HepG2 (cell line): ENCODE measurements at regions not wholly inside any gene's neighbourhood (a gene's known extent, or its start where the extent isn't known, plus 50 kb on each side); places are given as distances from the start of the nearest gene placed in this dataset.

ENCODE experiments used
- ATAC-seq: fragments of 200-7000 bp; cut with Tn5 transposase; 3 replicates; pipeline ENCODE4 v1.9.1; 2020; ENCODE audit warnings: mild to moderate bottlenecking, moderate library complexity
- BruUV-seq: library from RNA; stranded (reverse); fragments of 400-500 nt; replicated peaks from 2 replicates; lab custom pipeline; 2021; lab: Mats Ljungman, UMichigan
- CTCF ChIA-PET: fragments of 300-600 bp; formaldehyde crosslinking; extraction: SDS; loops from one replicate; lab custom pipeline; 2021; ENCODE audit warnings: low total read pairs, inconsistent platforms, low intra/inter-chr PET ratio; lab: Yijun Ruan, JAX
- POLR2A ChIA-PET: fragments of 350-600 bp; sonication (Branson Sonifier 250); formaldehyde crosslinking; loops from one replicate; lab custom pipeline; 2020; ENCODE audit warnings: antibody characterized with exemption, inconsistent platforms; lab: Yijun Ruan, JAX
- DNase-seq: peaks from one replicate; pipeline ENCODE4 v3.0.0-alpha.2; 2015; ENCODE audit warnings: low spot score
- FAIRE-seq: peaks from 3 replicates; lab custom pipeline; 2011; peaks lifted over from hg19 to GRCh38; lab: Jason Lieb, UNC
- H2AFZ ChIP-seq: one replicate; pipeline ENCODE4 v1.6.1; 2011; ENCODE audit warnings: low read length, inconsistent platforms
- H3K27ac ChIP-seq: fragments of 300-600 bp; 3 replicates; pipeline ENCODE4 v1.8.0; 2011; ENCODE audit warnings: mixed run types, mild to moderate bottlenecking, mixed read lengths, low read length, inconsistent platforms; ENCODE audit not compliant: insufficient read depth; ENCODE audit errors: extremely low read length
- H3K27me3 ChIP-seq, 2 experiments: fragments of 200-600 bp in 1 of 2; 2 replicates in 1 of 2; 3 replicates in 1 of 2; pipeline versions ENCODE4 v1.6.0 to v1.8.0; 2011; ENCODE audit warnings: low read length in 2 of 2, mild to moderate bottlenecking in 2 of 2, moderate library complexity in 2 of 2, inconsistent platforms in 1 of 2; ENCODE audit not compliant: insufficient read depth in 2 of 2, control insufficient read depth in 1 of 2
- H3K36me3 ChIP-seq, 2 experiments: fragments of 200-600 bp in 1 of 2; replicated peaks in 1 of 2; 2 replicates in 1 of 2; 3 replicates in 1 of 2; pipeline versions ENCODE4 v1.5.1 to v1.8.0; 2011; ENCODE audit warnings: low read length in 2 of 2, inconsistent platforms in 1 of 2; ENCODE audit not compliant: insufficient read depth in 2 of 2, control insufficient read depth in 1 of 2
- H3K4me1 ChIP-seq: 2 replicates; pipeline ENCODE4 v1.5.1; 2012; ENCODE audit warnings: low read length, inconsistent platforms; ENCODE audit not compliant: insufficient read depth
- H3K4me2 ChIP-seq: 2 replicates; pipeline ENCODE4 v1.6.0; 2011; ENCODE audit warnings: low read depth, low read length, inconsistent platforms
- H3K4me3 ChIP-seq, 3 experiments: fragments of 200-600 bp in 1 of 3; sonication (generic), shearing (Covaris generic) in 1 of 3; replicated peaks in 1 of 3; 2 replicates each; pipeline ENCODE4 v1.5.1; 2011 to 2016; ENCODE audit warnings: low read length in 3 of 3, inconsistent platforms in 2 of 3, low read depth in 2 of 3, mild to moderate bottlenecking in 2 of 3, control low read depth in 1 of 3, mixed read lengths in 1 of 3; ENCODE audit not compliant: insufficient read depth in 1 of 3
- H3K79me2 ChIP-seq: one replicate; pipeline ENCODE4 v1.6.1; 2011; ENCODE audit warnings: low read length, inconsistent platforms; ENCODE audit not compliant: insufficient read depth
- H3K9ac ChIP-seq: 2 replicates; pipeline ENCODE4 v1.6.0; 2011; ENCODE audit warnings: mild to moderate bottlenecking, low read depth, low read length, inconsistent platforms; ENCODE audit not compliant: insufficient read depth
- H3K9me3 ChIP-seq: 2 replicates; pipeline ENCODE4 v1.5.1; 2012; ENCODE audit warnings: mild to moderate bottlenecking, low read length
- H4K20me1 ChIP-seq: 2 replicates; pipeline ENCODE4 v1.6.0; 2011; ENCODE audit warnings: inconsistent platforms, mild to moderate bottlenecking, low read length, moderate library complexity; ENCODE audit not compliant: insufficient read depth
- CEBPG ChIP-seq: IDR thresholded peaks from 2 replicates; pipeline ENCODE4 v1.6.1; 2016
- GZF1 ChIP-seq: sonication (generic); formaldehyde crosslinking; IDR thresholded peaks from 2 replicates; pipeline ENCODE4 v1.5.1; 2020; ENCODE audit warnings: mild to moderate bottlenecking, missing genetic modification reagents
- KLF13 ChIP-seq: sonication (generic); formaldehyde crosslinking; IDR thresholded peaks from 2 replicates; pipeline ENCODE4 v1.4.0; 2020; ENCODE audit warnings: mild to moderate bottlenecking, missing genetic modification reagents
- MXI1 ChIP-seq: IDR thresholded peaks from 3 replicates; pipeline ENCODE4 v1.6.1; 2012; ENCODE audit warnings: low read depth, low read length, inconsistent platforms, borderline replicate concordance
- NBN ChIP-seq: fragments of 450-650 bp; conservative IDR thresholded peaks from 2 replicates; pipeline ENCODE4 v1.6.1; 2017
- NFE2L2 ChIP-seq: fragments of 150-350 bp; IDR thresholded peaks from 2 replicates; pipeline ENCODE4 v1.6.1; 2014; ENCODE audit warnings: low read length
- SALL1 ChIP-seq: sonication (generic); formaldehyde crosslinking; IDR thresholded peaks from 2 replicates; pipeline ENCODE4 v1.8.0; 2022; ENCODE audit warnings: mild to moderate bottlenecking, missing genetic modification reagents
- SIX4 ChIP-seq: sonication (generic); formaldehyde crosslinking; IDR thresholded peaks from 2 replicates; pipeline ENCODE4 v1.4.0; 2020; ENCODE audit warnings: missing genetic modification reagents
- ZNF136 ChIP-seq: sonication (generic); formaldehyde crosslinking; IDR thresholded peaks from 2 replicates; pipeline ENCODE4 v1.8.1; 2022; ENCODE audit warnings: low read depth, mild to moderate bottlenecking, moderate library complexity, missing genetic modification reagents
- ZNF569 ChIP-seq: sonication (generic); formaldehyde crosslinking; IDR thresholded peaks from 2 replicates; pipeline ENCODE4 v1.5.0; 2020; ENCODE audit warnings: mild to moderate bottlenecking, missing genetic modification reagents, moderate library complexity, borderline replicate concordance
- ZNF672 ChIP-seq: sonication (generic); formaldehyde crosslinking; IDR thresholded peaks from 2 replicates; pipeline ENCODE4 v1.8.1; 2022; ENCODE audit warnings: missing genetic modification reagents
- ZNF816 ChIP-seq: sonication (generic); formaldehyde crosslinking; IDR thresholded peaks from 2 replicates; pipeline ENCODE4 v1.8.0; 2022; ENCODE audit warnings: missing genetic modification reagents, mild to moderate bottlenecking, borderline replicate concordance
- ZSCAN12 ChIP-seq: sonication (generic); formaldehyde crosslinking; IDR thresholded peaks from 2 replicates; pipeline ENCODE4 v1.9.0; 2021; ENCODE audit warnings: mild to moderate bottlenecking, missing genetic modification reagents
- ZSCAN20 ChIP-seq: sonication (generic); formaldehyde crosslinking; IDR thresholded peaks from 2 replicates; pipeline ENCODE4 v1.4.0; 2020; ENCODE audit warnings: missing genetic modification reagents, mild to moderate bottlenecking, borderline replicate concordance
- WGBS: methylation state at CpG from one replicate; pipeline ENCODE4 v1.1.6; 2017; ENCODE audit warnings: low lambda C conversion rate; 5-methylcytosine and 5-hydroxymethylcytosine counted together
- in situ Hi-C: cut with HindIII; loops from 2 replicates; pipeline ENCODE4 v1.10.0; 2017; ENCODE audit warnings: low pct_unique_long_range_greater_than_20kb; ENCODE audit not compliant: extremely low pct_ligation_motif_present
- intact Hi-C: fragments of 100-400 bp; cut with micrococcal nuclease; formaldehyde crosslinking; loops from one replicate; pipeline ENCODE4 v1.10.0; 2022; ENCODE audit not compliant: unreplicated experiment
- TF ChIP-seq, protein P1 (sequence below): sonication (generic); formaldehyde crosslinking; IDR thresholded peaks from 2 replicates; pipeline ENCODE4 v1.4.0; 2020; ENCODE audit warnings: missing genetic modification reagents, low read depth, mild to moderate bottlenecking, borderline replicate concordance
- TF ChIP-seq, protein P2 (sequence below): sonication (generic); formaldehyde crosslinking; IDR thresholded peaks from 2 replicates; pipeline ENCODE4 v1.4.0; 2020; ENCODE audit warnings: low read depth, mild to moderate bottlenecking, missing genetic modification reagents
- TF ChIP-seq, protein P3 (sequence below), 2 experiments: sonication (generic) in 1 of 2; formaldehyde crosslinking in 1 of 2; IDR thresholded peaks; 2 replicates each; pipeline versions ENCODE4 v1.4.0 to v1.6.1; 2016 to 2020; ENCODE audit warnings: borderline replicate concordance in 1 of 2, low read depth in 1 of 2, mild to moderate bottlenecking in 1 of 2, missing genetic modification reagents in 1 of 2
- TF ChIP-seq, protein P4 (sequence below): sonication (generic); formaldehyde crosslinking; IDR thresholded peaks from 2 replicates; pipeline ENCODE4 v1.4.0; 2020; ENCODE audit warnings: missing genetic modification reagents

- BruUV-seq: no TSS peak
- no peaks in the 10 kb centered on the region for H4K20me1 ChIP-seq
- H3K36me3 ChIP-seq: no peaks in the 10 kb centered on the region
- H3K4me3 ChIP-seq: no peak overlapping the region
- H2AFZ ChIP-seq: no peak overlapping the region
- H3K9ac ChIP-seq: no peak overlapping the region
- 39% methylated on average over 5 of the region's 5 CpGs for WGBS
- H3K79me2 ChIP-seq: no peaks in the 10 kb centered on the region
- ChIA-PET POLR2A (no interaction called here), CTCF (no interaction called here)
- in situ Hi-C loops (no loop called here), intact Hi-C loops (no loop called here)
- no peaks in the 10 kb centered on the region for H3K4me1 ChIP-seq
- no peak overlapping the region for H3K27ac ChIP-seq
- ATAC-seq (no peak), FAIRE-seq (no peak), DNase-seq (no peak)
- no peaks in the 10 kb centered on the region; a peak in 1 of 5 replicates for H3K27me3 ChIP-seq
- H3K9me3 ChIP-seq: no peaks in the 10 kb centered on the region
- no peak overlapping the region for H3K4me2 ChIP-seq
- TF ChIP-seq ZNF816 (CRISPR knock-in tag) (no peak), SALL1 (CRISPR knock-in tag) (no peak), ZSCAN20 (CRISPR knock-in tag) (no peak), ZNF569 (CRISPR knock-in tag) (no peak), KLF13 (CRISPR knock-in tag) (no peak), NFE2L2 (no peak), ZNF136 (CRISPR knock-in tag) (no peak), CEBPG (CRISPR knock-in tag) (no peak), SIX4 (CRISPR knock-in tag) (no peak), NBN (no peak), MXI1 (no peak), GZF1 (CRISPR knock-in tag) (no peak), ZNF672 (CRISPR knock-in tag) (no peak), ZSCAN12 (CRISPR knock-in tag) (no peak)
- TF ChIP-seq, protein P1, sequence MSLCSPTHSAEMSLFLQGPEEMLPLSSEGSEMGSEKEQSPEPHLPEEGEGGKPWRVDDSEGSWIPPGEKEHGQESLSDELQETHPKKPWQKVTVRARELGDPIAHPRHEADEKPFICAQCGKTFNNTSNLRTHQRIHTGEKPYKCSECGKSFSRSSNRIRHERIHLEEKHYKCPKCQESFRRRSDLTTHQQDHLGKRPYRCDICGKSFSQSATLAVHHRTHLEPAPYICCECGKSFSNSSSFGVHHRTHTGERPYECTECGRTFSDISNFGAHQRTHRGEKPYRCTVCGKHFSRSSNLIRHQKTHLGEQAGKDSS (CRISPR knock-in tag): no peak
- TF ChIP-seq, protein P2, sequence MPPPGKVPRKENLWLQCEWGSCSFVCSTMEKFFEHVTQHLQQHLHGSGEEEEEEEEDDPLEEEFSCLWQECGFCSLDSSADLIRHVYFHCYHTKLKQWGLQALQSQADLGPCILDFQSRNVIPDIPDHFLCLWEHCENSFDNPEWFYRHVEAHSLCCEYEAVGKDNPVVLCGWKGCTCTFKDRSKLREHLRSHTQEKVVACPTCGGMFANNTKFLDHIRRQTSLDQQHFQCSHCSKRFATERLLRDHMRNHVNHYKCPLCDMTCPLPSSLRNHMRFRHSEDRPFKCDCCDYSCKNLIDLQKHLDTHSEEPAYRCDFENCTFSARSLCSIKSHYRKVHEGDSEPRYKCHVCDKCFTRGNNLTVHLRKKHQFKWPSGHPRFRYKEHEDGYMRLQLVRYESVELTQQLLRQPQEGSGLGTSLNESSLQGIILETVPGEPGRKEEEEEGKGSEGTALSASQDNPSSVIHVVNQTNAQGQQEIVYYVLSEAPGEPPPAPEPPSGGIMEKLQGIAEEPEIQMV (CRISPR knock-in tag): no peak
- TF ChIP-seq, protein P3, sequence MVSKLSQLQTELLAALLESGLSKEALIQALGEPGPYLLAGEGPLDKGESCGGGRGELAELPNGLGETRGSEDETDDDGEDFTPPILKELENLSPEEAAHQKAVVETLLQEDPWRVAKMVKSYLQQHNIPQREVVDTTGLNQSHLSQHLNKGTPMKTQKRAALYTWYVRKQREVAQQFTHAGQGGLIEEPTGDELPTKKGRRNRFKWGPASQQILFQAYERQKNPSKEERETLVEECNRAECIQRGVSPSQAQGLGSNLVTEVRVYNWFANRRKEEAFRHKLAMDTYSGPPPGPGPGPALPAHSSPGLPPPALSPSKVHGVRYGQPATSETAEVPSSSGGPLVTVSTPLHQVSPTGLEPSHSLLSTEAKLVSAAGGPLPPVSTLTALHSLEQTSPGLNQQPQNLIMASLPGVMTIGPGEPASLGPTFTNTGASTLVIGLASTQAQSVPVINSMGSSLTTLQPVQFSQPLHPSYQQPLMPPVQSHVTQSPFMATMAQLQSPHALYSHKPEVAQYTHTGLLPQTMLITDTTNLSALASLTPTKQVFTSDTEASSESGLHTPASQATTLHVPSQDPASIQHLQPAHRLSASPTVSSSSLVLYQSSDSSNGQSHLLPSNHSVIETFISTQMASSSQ (IDR thresholded peaks at IDR 0.05; ENCODE audit: low read depth): no peak
- TF ChIP-seq, protein P3 (CRISPR knock-in tag; IDR thresholded peaks at IDR 0.05; ENCODE audit: borderline replicate concordance): no peak
- TF ChIP-seq, protein P4, sequence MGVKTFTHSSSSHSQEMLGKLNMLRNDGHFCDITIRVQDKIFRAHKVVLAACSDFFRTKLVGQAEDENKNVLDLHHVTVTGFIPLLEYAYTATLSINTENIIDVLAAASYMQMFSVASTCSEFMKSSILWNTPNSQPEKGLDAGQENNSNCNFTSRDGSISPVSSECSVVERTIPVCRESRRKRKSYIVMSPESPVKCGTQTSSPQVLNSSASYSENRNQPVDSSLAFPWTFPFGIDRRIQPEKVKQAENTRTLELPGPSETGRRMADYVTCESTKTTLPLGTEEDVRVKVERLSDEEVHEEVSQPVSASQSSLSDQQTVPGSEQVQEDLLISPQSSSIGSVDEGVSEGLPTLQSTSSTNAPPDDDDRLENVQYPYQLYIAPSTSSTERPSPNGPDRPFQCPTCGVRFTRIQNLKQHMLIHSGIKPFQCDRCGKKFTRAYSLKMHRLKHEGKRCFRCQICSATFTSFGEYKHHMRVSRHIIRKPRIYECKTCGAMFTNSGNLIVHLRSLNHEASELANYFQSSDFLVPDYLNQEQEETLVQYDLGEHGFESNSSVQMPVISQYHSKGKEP (CRISPR knock-in tag): no peak
These were observed 166.5 kb downstream of the EBLN2 start for GRCh38 chr3:73228000-73228399.
